Endodermal cell (in vitro differentiated cells): ENCODE measurements at regions not wholly inside any gene's neighbourhood (a gene's known extent, or its start where the extent isn't known, plus 50 kb on each side); places are given as distances from the start of the nearest gene placed in this dataset.

Source experiments
- DNase-seq: peaks from one replicate; pipeline ENCODE4 v3.0.0-alpha.2; 2017
- H3K27ac ChIP-seq: 2 replicates; pipeline ENCODE4 v1.5.1; 2013; ENCODE audit warnings: mild to moderate bottlenecking, low read depth, low read length, moderate library complexity
- H3K27me3 ChIP-seq: 2 replicates; pipeline ENCODE4 v1.6.1; 2013; ENCODE audit warnings: mild to moderate bottlenecking, low read length, moderate library complexity; ENCODE audit not compliant: insufficient read depth, control insufficient read depth, poor library complexity, severe bottlenecking
- H3K36me3 ChIP-seq: 2 replicates; pipeline ENCODE4 v1.7.0; 2013; ENCODE audit warnings: mild to moderate bottlenecking, low read length, moderate library complexity; ENCODE audit not compliant: control insufficient read depth, insufficient read depth
- H3K4me1 ChIP-seq: one replicate; pipeline ENCODE4 v1.7.0; 2013; ENCODE audit warnings: low read length; ENCODE audit not compliant: control insufficient read depth, insufficient read depth
- H3K4me3 ChIP-seq: 2 replicates; pipeline ENCODE4 v1.5.1; 2013; ENCODE audit warnings: mild to moderate bottlenecking, low read length, moderate library complexity
- H3K9ac ChIP-seq: 2 replicates; pipeline ENCODE4 v1.6.1; 2013; ENCODE audit warnings: mild to moderate bottlenecking, low read length, moderate library complexity; ENCODE audit not compliant: poor library complexity, severe bottlenecking; ENCODE audit errors: extremely low read depth
- H3K9me3 ChIP-seq: 2 replicates; pipeline ENCODE4 v1.6.1; 2013; ENCODE audit warnings: mild to moderate bottlenecking, low read length, moderate library complexity; ENCODE audit not compliant: control insufficient read depth
- H3K27ac Mint-ChIP-seq: 2 replicates; pipeline ENCODE4 v1.8.0; 2020; ENCODE audit warnings: mixed read lengths
- H3K27me3 Mint-ChIP-seq: 2 replicates; pipeline ENCODE4 v1.8.0; 2021; ENCODE audit warnings: mild to moderate bottlenecking, mixed read lengths; ENCODE audit not compliant: insufficient read depth
- H3K36me3 Mint-ChIP-seq: 2 replicates; pipeline ENCODE4 v1.8.0; 2020; ENCODE audit warnings: low read depth, mixed read lengths
- H3K4me1 Mint-ChIP-seq: 2 replicates; pipeline ENCODE4 v1.8.0; 2020; ENCODE audit warnings: mixed read lengths
- H3K4me3 Mint-ChIP-seq: 2 replicates; pipeline ENCODE4 v1.8.0; 2020; ENCODE audit warnings: mild to moderate bottlenecking, moderate library complexity, mixed read lengths
- H3K9me3 Mint-ChIP-seq: 2 replicates; pipeline ENCODE4 v1.8.0; 2020; ENCODE audit warnings: mild to moderate bottlenecking, mixed read lengths
- CTCF ChIP-seq: fragments of 200-600 bp; sonication (generic); conservative IDR thresholded peaks from 2 replicates; pipeline ENCODE4 v1.5.0; 2021; ENCODE audit warnings: antibody characterized with exemption, mild to moderate bottlenecking
- WGBS, 2 experiments: methylation state at CpG; one replicate each; pipeline versions ENCODE4 v1.1.5 to v1.1.7; 2013; ENCODE audit warnings: missing lambda C conversion rate in 2 of 2, mixed read lengths in 1 of 2; ENCODE audit not compliant: insufficient coverage in 1 of 2, insufficient read length in 1 of 2; 5-methylcytosine and 5-hydroxymethylcytosine counted together

GRCh38 chr18:24995755-24996154 lies 356.2 kb downstream of the ZNF521 start:
- Mint-ChIP-seq H3K4me1 (peaks cover 11% of the 10 kb centered on the region), H3K4me3 (no peak overlapping the region), H3K9me3 (peaks cover 21% of the 10 kb centered on the region), H3K36me3 (peaks cover 9% of the 10 kb centered on the region), H3K27me3 (peaks cover 2% of the 10 kb centered on the region), H3K27ac (no peak overlapping the region)
- Histone ChIP-seq H3K4me3 (no peak overlapping the region), H3K36me3 (no peaks in the 10 kb centered on the region), H3K27ac (no peak overlapping the region), H3K4me1 (peaks cover 2% of the 10 kb centered on the region), H3K9ac (no peak overlapping the region), H3K9me3 (peaks cover 20% of the 10 kb centered on the region), H3K27me3 (no peaks in the 10 kb centered on the region)
- DNase-seq = no peak
- no peak for TF ChIP-seq CTCF
- WGBS, 2 experiments = 95 to 100% methylated on average over 1 to 2 of the region's 2 CpGs

GRCh38 chr18:24999650-25000267 lies 352.2 kb downstream of the ZNF521 start:
- Histone ChIP-seq H3K4me3 (peak overlapping the region; percentile 19), H3K4me1 (no peaks in the 10 kb centered on the region), H3K27me3 (no peaks in the 10 kb centered on the region), H3K27ac (no peak overlapping the region), H3K36me3 (no peaks in the 10 kb centered on the region), H3K9ac (no peak overlapping the region), H3K9me3 (peaks cover 20% of the 10 kb centered on the region)
- Mint-ChIP-seq H3K27ac (no peak overlapping the region), H3K36me3 (peaks cover 9% of the 10 kb centered on the region), H3K27me3 (no peaks in the 10 kb centered on the region), H3K9me3 (peaks cover 21% of the 10 kb centered on the region), H3K4me3 (no peak overlapping the region), H3K4me1 (peaks cover 3% of the 10 kb centered on the region)
- 80 to 83% methylated on average over 1 to 2 of the region's 3 CpGs for WGBS, 2 experiments
- TF ChIP-seq CTCF = no peak
- DNase-seq = no peak

- Mint-ChIP-seq H3K9me3 (peaks cover 21% of the 10 kb centered on the region), H3K4me1 (peaks cover 9% of the 10 kb centered on the region)
These were observed 350.2 kb downstream of the ZNF521 start for GRCh38 chr18:25001803-25002202.

More at GRCh38 chr18:25001803-25002202, 350.2 kb downstream of the ZNF521 start:
- Histone ChIP-seq H3K4me3 (no peak overlapping the region), H3K36me3 (no peaks in the 10 kb centered on the region), H3K27ac (no peak overlapping the region), H3K4me1 (no peaks in the 10 kb centered on the region), H3K27me3 (no peaks in the 10 kb centered on the region), H3K9ac (no peak overlapping the region), H3K9me3 (peaks cover 20% of the 10 kb centered on the region)
- no peak for TF ChIP-seq CTCF
- no peaks in the 10 kb centered on the region for H3K27me3 Mint-ChIP-seq
- H3K36me3 Mint-ChIP-seq = peaks cover 9% of the 10 kb centered on the region
- no peak overlapping the region for H3K4me3 Mint-ChIP-seq
- H3K27ac Mint-ChIP-seq = no peak overlapping the region
- WGBS, 2 experiments = 91 to 94% methylated on average over 2 of the region's 2 CpGs
- DNase-seq = no peak
